ENCODE measurements at regions not wholly inside any gene's neighbourhood (a gene's known extent, or its start where the extent isn't known, plus 50 kb on each side); places are given as distances from the start of the nearest gene placed in this dataset.

DNA sequence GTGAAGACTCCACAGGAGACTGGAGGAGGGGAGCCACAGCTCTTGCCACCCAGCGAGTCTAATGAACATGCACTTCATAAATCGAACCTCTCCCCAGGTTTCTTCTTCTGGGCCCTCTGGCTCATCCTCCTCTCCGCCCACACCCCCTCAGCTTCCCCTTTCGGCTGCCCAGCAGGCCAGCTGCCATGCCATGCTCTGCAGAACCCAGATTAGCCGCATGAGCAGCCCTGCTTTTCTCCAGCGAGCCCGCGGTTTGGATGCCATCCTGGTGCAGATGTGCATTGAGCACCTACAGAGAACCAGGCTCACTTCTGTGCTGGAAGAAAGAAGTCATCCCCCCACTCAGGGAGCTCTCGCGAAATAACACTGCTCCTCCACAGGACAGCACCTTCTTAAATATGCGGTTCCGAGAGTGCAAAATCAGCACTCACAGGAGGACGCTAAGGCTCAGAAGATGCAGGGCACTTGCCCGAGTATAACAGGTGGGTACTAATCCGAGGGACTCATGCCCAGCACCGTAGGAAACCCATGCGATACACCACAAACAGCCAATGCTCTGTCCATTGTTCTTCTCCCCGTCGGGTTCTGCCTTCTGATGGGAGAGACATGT, 143.0 kb upstream of the THBS2 start:
- TF ChIP-seq YY1 (IDR thresholded peaks at IDR 0.05; ENCODE audit: insufficient read depth, insufficient read length) (no peak), ZNF274 (IDR thresholded peaks at IDR 0.05; ENCODE audit: low read depth, low read length) (no peak)

All from NT2/D1 (cell line).